ENCODE measurements at regions not wholly inside any gene's neighbourhood (a gene's known extent, or its start where the extent isn't known, plus 50 kb on each side); places are given as distances from the start of the nearest gene placed in this dataset.

DNA sequence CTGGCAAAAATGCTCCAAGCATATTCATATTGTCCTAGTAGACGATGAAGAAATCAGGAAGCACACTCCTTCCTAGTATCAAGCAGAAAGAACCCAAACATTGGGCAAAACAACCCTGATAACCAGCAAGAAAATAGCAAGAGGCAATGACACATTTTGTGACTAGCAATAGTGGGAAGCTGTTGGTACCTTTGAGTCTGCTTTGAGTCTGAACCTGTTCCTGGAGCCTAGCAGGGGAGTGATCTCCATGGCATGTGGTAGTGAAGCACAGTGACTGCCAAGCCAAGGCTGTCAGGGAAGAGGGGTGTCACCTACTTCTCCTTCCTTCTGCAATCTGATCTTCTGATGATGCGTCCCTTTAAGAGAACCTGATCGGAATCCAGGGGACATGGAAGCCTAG lies 533.9 kb downstream of the VRK1 start:
- Histone ChIP-seq H3K27me3 (no peaks in the 10 kb centered on the region), H3K9me3 (no peaks in the 10 kb centered on the region), H3K4me1 (no peaks in the 10 kb centered on the region), H3K36me3 (no peaks in the 10 kb centered on the region), H3K27ac (no peak overlapping the region), H3K4me3 (no peak overlapping the region)
- DNase-seq = no peak
- intact Hi-C loops (cut with DNase I; ENCODE audit: low total_unique reads) = no loop called here
- TF ChIP-seq, protein P1, sequence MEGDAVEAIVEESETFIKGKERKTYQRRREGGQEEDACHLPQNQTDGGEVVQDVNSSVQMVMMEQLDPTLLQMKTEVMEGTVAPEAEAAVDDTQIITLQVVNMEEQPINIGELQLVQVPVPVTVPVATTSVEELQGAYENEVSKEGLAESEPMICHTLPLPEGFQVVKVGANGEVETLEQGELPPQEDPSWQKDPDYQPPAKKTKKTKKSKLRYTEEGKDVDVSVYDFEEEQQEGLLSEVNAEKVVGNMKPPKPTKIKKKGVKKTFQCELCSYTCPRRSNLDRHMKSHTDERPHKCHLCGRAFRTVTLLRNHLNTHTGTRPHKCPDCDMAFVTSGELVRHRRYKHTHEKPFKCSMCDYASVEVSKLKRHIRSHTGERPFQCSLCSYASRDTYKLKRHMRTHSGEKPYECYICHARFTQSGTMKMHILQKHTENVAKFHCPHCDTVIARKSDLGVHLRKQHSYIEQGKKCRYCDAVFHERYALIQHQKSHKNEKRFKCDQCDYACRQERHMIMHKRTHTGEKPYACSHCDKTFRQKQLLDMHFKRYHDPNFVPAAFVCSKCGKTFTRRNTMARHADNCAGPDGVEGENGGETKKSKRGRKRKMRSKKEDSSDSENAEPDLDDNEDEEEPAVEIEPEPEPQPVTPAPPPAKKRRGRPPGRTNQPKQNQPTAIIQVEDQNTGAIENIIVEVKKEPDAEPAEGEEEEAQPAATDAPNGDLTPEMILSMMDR (IDR thresholded peaks at IDR 0.05) = no peak

DNA sequence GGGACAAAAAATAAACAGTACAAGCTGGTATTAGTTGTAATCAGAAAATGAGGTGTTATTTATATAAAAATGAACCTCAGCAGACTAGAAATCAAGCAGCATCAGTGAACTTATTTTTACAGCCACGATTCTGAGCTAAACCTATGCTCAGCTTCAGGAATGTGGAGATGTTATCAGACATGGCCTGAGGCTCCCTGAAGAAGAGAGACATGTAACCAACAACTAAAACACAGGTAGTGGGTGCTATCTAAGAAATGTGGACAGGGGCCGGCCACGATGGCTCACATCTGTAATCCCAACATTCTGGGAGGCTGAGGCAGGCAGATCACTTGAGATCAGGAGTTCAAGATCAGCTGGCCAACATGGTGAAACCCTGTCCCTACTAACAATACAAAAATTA lies 534.3 kb downstream of the VRK1 start:
- H3K4me1 ChIP-seq = no peaks in the 10 kb centered on the region

DNA sequence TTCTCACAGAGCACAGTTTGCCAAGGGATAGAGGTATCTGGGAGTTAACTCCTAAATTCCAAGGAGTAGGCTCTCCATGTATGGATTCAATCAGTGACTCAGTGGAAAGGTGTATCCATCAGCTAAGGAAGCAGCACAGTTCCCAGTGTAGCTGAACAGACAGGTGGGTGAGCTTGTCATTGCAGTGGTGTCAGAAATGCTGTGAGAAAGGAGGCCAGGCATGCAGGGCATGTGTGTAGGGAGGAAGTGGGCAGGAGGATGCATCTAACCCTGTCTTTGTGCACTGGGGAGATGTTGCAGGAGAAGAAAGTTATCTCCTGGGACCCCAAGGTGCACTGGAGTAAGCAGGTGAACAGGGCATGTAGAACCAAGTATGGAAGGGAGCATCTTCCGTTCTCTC lies 539.0 kb downstream of the VRK1 start:
- H3K4me1 ChIP-seq = no peaks in the 10 kb centered on the region
- no peak for DNase-seq
- no peaks in the 10 kb centered on the region for H3K9me3 ChIP-seq
- TF ChIP-seq, protein P1 (IDR thresholded peaks at IDR 0.05) = no peak
- no peaks in the 10 kb centered on the region for H3K36me3 ChIP-seq
- intact Hi-C loops (cut with DNase I; ENCODE audit: low total_unique reads) = no loop called here
- H3K4me3 ChIP-seq = no peak overlapping the region
- H3K27ac ChIP-seq = no peak overlapping the region
- H3K27me3 ChIP-seq = no peaks in the 10 kb centered on the region

More for the DNA sequence above, 534.3 kb downstream of the VRK1 start:
- H3K9me3 ChIP-seq = no peaks in the 10 kb centered on the region
- no peaks in the 10 kb centered on the region for H3K27me3 ChIP-seq
- no peaks in the 10 kb centered on the region for H3K36me3 ChIP-seq
- no peak for DNase-seq
- no peak overlapping the region for H3K27ac ChIP-seq
- no peak overlapping the region for H3K4me3 ChIP-seq
- TF ChIP-seq, protein P1 (IDR thresholded peaks at IDR 0.05) = no peak
- intact Hi-C loops (cut with DNase I; ENCODE audit: low total_unique reads) = no loop called here

DNA sequence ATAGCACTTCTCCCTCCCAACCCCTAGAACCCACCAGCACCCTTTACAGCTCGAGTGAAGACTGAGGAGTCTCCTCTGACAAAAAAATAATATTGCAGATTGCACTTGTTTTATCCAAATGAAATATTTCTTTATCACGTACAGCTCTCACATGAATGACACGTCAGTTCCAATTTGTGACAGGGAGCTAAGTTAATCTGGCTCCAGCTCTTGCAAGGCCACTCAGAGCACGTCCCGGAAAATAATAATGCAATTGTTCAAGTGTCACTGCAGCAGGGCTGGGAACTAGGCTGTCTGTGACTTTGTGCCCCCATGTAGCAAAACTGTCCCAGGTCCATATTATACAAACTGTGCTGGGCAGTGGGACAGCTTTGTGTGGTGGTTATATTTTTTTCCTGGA lies 539.6 kb downstream of the VRK1 start:
- TF ChIP-seq, protein P1 (IDR thresholded peaks at IDR 0.05) = no peak
- DNase-seq = no peak
- Histone ChIP-seq H3K27ac (no peak overlapping the region), H3K4me1 (no peaks in the 10 kb centered on the region), H3K4me3 (no peak overlapping the region), H3K27me3 (no peaks in the 10 kb centered on the region), H3K9me3 (no peaks in the 10 kb centered on the region), H3K36me3 (no peaks in the 10 kb centered on the region)
- intact Hi-C loops (cut with DNase I; ENCODE audit: low total_unique reads) = no loop called here

DNA sequence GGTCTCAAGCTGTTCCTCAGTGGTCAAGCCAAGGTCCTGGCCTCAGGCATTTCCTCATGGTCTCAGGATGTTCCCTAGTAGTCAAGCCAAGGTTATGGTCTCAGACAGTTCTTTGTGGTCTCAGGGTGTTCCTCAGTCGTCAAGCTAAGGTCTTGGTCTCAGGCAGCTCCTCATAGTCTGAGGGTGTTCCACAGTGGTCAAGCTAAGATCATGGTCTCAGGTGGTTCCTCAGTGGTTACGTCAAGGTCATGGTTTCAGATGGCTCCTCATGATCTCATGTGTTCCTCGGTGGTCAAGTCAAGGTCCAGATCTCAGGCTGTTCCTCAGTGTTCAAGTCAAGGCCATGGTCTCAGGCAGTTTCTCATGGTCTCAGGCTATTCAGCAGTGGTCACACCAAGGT lies 540.1 kb downstream of the VRK1 start:
- no peak overlapping the region for H3K4me3 ChIP-seq
- no peaks in the 10 kb centered on the region for H3K27me3 ChIP-seq
- TF ChIP-seq, protein P1 (IDR thresholded peaks at IDR 0.05) = no peak
- DNase-seq = no peak
- H3K4me1 ChIP-seq = no peaks in the 10 kb centered on the region
- H3K27ac ChIP-seq = no peak overlapping the region
- H3K9me3 ChIP-seq = no peaks in the 10 kb centered on the region
- no peaks in the 10 kb centered on the region for H3K36me3 ChIP-seq
- intact Hi-C loops (cut with DNase I; ENCODE audit: low total_unique reads) = no loop called here

DNA sequence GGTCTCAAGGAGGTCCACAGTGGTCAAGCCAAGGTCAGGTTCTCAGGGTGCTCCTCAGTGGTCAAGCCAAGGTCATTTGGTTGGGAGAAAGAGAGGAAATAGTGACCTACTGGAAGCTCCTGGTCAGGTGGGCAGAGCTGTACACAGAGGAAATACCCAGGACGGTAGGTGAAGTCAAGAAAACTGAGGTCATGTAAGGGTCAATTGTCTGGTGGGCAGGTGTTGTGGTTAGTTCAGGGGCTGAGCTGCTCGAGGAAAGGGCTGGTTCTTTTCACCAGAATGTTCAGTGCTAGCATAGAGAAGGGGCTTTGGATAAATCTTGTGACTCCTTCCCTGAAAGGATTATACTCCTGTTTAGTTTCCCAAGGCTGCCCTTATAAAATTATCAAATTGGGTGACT lies 540.5 kb downstream of the VRK1 start:
- no peaks in the 10 kb centered on the region for H3K36me3 ChIP-seq
- no peak overlapping the region for H3K4me3 ChIP-seq
- no peak overlapping the region for H3K27ac ChIP-seq
- TF ChIP-seq, protein P1 (IDR thresholded peaks at IDR 0.05) = no peak
- DNase-seq = no peak
- no peaks in the 10 kb centered on the region for H3K9me3 ChIP-seq
- no peaks in the 10 kb centered on the region for H3K27me3 ChIP-seq
- no peaks in the 10 kb centered on the region for H3K4me1 ChIP-seq
- intact Hi-C loops (cut with DNase I; ENCODE audit: low total_unique reads) = no loop called here
